GM12892 (cell line): ENCODE measurements at regions not wholly inside any gene's neighbourhood (a gene's known extent, or its start where the extent isn't known, plus 50 kb on each side); places are given as distances from the start of the nearest gene placed in this dataset.

Source experiments
- POLR2A ChIP-seq: IDR thresholded peaks from 2 replicates; pipeline ENCODE4 v1.6.1; 2011; ENCODE audit warnings: low read depth, low read length, control low read depth
- POLR2AphosphoS5 ChIP-seq: IDR thresholded peaks from 2 replicates; pipeline ENCODE4 v1.6.1; 2011; ENCODE audit warnings: low read depth, low read length, control low read depth
- TAF1 ChIP-seq: IDR thresholded peaks from 2 replicates; pipeline ENCODE4 v1.6.1; 2011; ENCODE audit warnings: low read depth, mild to moderate bottlenecking, control low read depth, low read length, borderline replicate concordance

GRCh38 chr15:39502611-39503195 is 78.2 kb upstream of the THBS1 start:
- no peak for TF ChIP-seq POLR2AphosphoS5
- no peak for TF ChIP-seq POLR2A
- TF ChIP-seq TAF1 = no peak
